ENCODE measurements at regions not wholly inside any gene's neighbourhood (a gene's known extent, or its start where the extent isn't known, plus 50 kb on each side); places are given as distances from the start of the nearest gene placed in this dataset.

GRCh38 chr2:120625865-120626560 lies 109.7 kb upstream of the GLI2 start:
- RAD21 ChIA-PET (ENCODE audit: unreplicated experiment), result no interaction called here
- Histone ChIP-seq H2AFZ (ENCODE audit: control insufficient read depth, low read depth, low read length) (no peak overlapping the region), H3K4me2 (ENCODE audit: control insufficient read depth, insufficient read depth) (no peak overlapping the region), H3K79me2 (ENCODE audit: control insufficient read depth, insufficient read depth, low read length) (no peaks in the 10 kb centered on the region), H3K4me3 (no peak overlapping the region), H3K27ac (ENCODE audit: control insufficient read depth, insufficient read depth) (no peak overlapping the region), H3K9ac (ENCODE audit: control insufficient read depth, insufficient read depth, low read length) (no peak overlapping the region), H4K20me1 (ENCODE audit: control insufficient read depth, insufficient read depth) (no peaks in the 10 kb centered on the region), H3K27me3 (replicated peaks in 1 of 2; ENCODE audit: control insufficient read depth in 2 of 2, insufficient read depth in 2 of 2, low read length in 1 of 2) (no peaks in the 10 kb centered on the region; a peak in 2 of 4 replicates), H3K36me3 (ENCODE audit: control insufficient read depth in 2 of 2, insufficient read depth in 2 of 2, low read length in 1 of 2) (no peaks in the 10 kb centered on the region), H3K9me3 (replicated peaks; ENCODE audit: control insufficient read depth, insufficient read depth, low read length) (no peaks in the 10 kb centered on the region; the same call in 2 of the 3 replicates), H3K4me1 (ENCODE audit: control insufficient read depth, insufficient read depth, low read length) (no peaks in the 10 kb centered on the region)
- in situ Hi-C loops (cut with MboI) (no loop called here), intact Hi-C loops (cut with micrococcal nuclease; ENCODE audit: unreplicated experiment) (no loop called here)
- 26% methylated on average over 9 of the region's 9 CpGs for WGBS (ENCODE audit: insufficient coverage, insufficient replicate concordance, low lambda C conversion rate, missing lambda C conversion rate)
- no peak for FAIRE-seq
- CTCF ChIA-PET, result no interaction called here
- no peak for TF ChIP-seq NBN (IDR thresholded peaks at IDR 0.05)
- no peak for TF ChIP-seq ZBED1 (IDR thresholded peaks at IDR 0.05; ENCODE audit: borderline replicate concordance)
- TF ChIP-seq PBX3 (IDR thresholded peaks at IDR 0.05; ENCODE audit: insufficient replicate concordance, low read depth, low read length), result no peak
- TF ChIP-seq YY1 (IDR thresholded peaks at IDR 0.05; ENCODE audit: low read depth, low read length), result no peak
- no peak for TF ChIP-seq BHLHE40 (IDR thresholded peaks at IDR 0.05; ENCODE audit: borderline replicate concordance in 1 of 2, low read depth in 2 of 2, low read length in 1 of 2)
- TF ChIP-seq ZBTB33 (IDR thresholded peaks at IDR 0.05), result no peak
- no peak for TF ChIP-seq IKZF2 (IDR thresholded peaks at IDR 0.05)
- TF ChIP-seq FOXK2 (IDR thresholded peaks at IDR 0.05), result no peak
- no peak for TF ChIP-seq ZNF384 (IDR thresholded peaks at IDR 0.05; ENCODE audit: borderline replicate concordance, low read depth, low read length)
- TF ChIP-seq RAD21 (IDR thresholded peaks at IDR 0.05; ENCODE audit: insufficient read depth, low read depth, low read length), result no peak
- TF ChIP-seq ATF7 (IDR thresholded peaks at IDR 0.05; ENCODE audit: low read depth), result no peak
- SMC1A ChIA-PET (ENCODE audit: uncharacterized antibody, unreplicated experiment), result no interaction called here
- POLR2A ChIA-PET, result no interaction called here
- DNase-seq (ENCODE audit: low read depth, low spot score), result no peak
- BruUV-seq (replicated peaks), result no TSS peak
- ATAC-seq, result no peak

All from GM12878 (cell line).